ENCODE measurements at regions not wholly inside any gene's neighbourhood (a gene's known extent, or its start where the extent isn't known, plus 50 kb on each side); places are given as distances from the start of the nearest gene placed in this dataset.

- TF ChIP-seq EZH2phosphoT487 (IDR thresholded peaks at IDR 0.05; ENCODE audit: unreplicated experiment) (no peak), CTCF (conservative IDR thresholded peaks at IDR 0.05; ENCODE audit: low read depth in 2 of 2) (no peak), CREB1 (CRISPR knock-in tag; IDR thresholded peaks at IDR 0.05; ENCODE audit: low read depth) (no peak), POLR2AphosphoS5 (IDR thresholded peaks at IDR 0.05; ENCODE audit: low read depth) (no peak), EZH2 (IDR thresholded peaks at IDR 0.05; ENCODE audit: low read depth, unreplicated experiment) (no peak), JUNB (IDR thresholded peaks at IDR 0.05; ENCODE audit: unreplicated experiment) (no peak), REST (IDR thresholded peaks at IDR 0.05; ENCODE audit: unreplicated experiment) (no peak), ZNF114 (CRISPR knock-in tag; IDR thresholded peaks at IDR 0.05) (no peak), ZNF331 (CRISPR knock-in tag; IDR thresholded peaks at IDR 0.05; ENCODE audit: low read depth) (no peak), ETS1 (IDR thresholded peaks at IDR 0.05) (no peak), NANOG (IDR thresholded peaks at IDR 0.05; ENCODE audit: borderline replicate concordance) (no peak), ZNF462 (CRISPR knock-in tag; IDR thresholded peaks at IDR 0.05) (no peak)
These were observed 561.1 kb downstream of the NR2F1-AS1 start for GRCh38 chr5:93019896-93020295.

Data from GM23338 (cell line).